Mesenchymal stem cell (in vitro differentiated cells and primary cell): ENCODE measurements at regions not wholly inside any gene's neighbourhood (a gene's known extent, or its start where the extent isn't known, plus 50 kb on each side); places are given as distances from the start of the nearest gene placed in this dataset.

Experiments used
- DNase-seq: peaks from one replicate; pipeline ENCODE4 v3.0.0-alpha.2; 2013
- H2AFZ ChIP-seq: one replicate; pipeline ENCODE4 v1.6.1; 2013; ENCODE audit warnings: low read depth, mild to moderate bottlenecking, control low read depth, inconsistent platforms, low read length, moderate library complexity
- H2AK5ac ChIP-seq: 2 replicates; pipeline ENCODE4 v1.6.1; 2013; ENCODE audit warnings: low read length, moderate library complexity, mild to moderate bottlenecking, inconsistent platforms; ENCODE audit not compliant: severe bottlenecking
- H2BK120ac ChIP-seq: one replicate; pipeline ENCODE4 v1.6.1; 2013; ENCODE audit warnings: low read depth, mild to moderate bottlenecking, inconsistent platforms, low read length, moderate library complexity
- H2BK12ac ChIP-seq, 2 experiments: one replicate each; pipeline ENCODE4 v1.6.1; 2013; ENCODE audit warnings: inconsistent platforms in 2 of 2, low read length in 2 of 2, mild to moderate bottlenecking in 2 of 2, moderate library complexity in 2 of 2, control low read depth in 1 of 2
- H2BK15ac ChIP-seq: one replicate; pipeline ENCODE4 v1.6.1; 2013; ENCODE audit warnings: mild to moderate bottlenecking, low read depth, inconsistent platforms; ENCODE audit not compliant: poor library complexity, severe bottlenecking
- H2BK5ac ChIP-seq: 2 replicates; pipeline ENCODE4 v1.6.1; 2013; ENCODE audit warnings: low read depth, mild to moderate bottlenecking, low read length, control low read depth, inconsistent platforms; ENCODE audit not compliant: poor library complexity, severe bottlenecking
- H3K14ac ChIP-seq, 2 experiments: one replicate each; pipeline ENCODE4 v1.6.1; 2013; ENCODE audit warnings: inconsistent platforms in 2 of 2, low read length in 2 of 2, control low read depth in 1 of 2, mild to moderate bottlenecking in 1 of 2, moderate library complexity in 1 of 2
- H3K18ac ChIP-seq, 2 experiments: one replicate each; pipeline ENCODE4 v1.6.1; 2013; ENCODE audit warnings: inconsistent platforms in 2 of 2, low read length in 2 of 2, control low read depth in 1 of 2, low read depth in 1 of 2, mild to moderate bottlenecking in 1 of 2
- H3K23ac ChIP-seq, 2 experiments: one replicate each; pipeline ENCODE4 v1.6.1; 2013; ENCODE audit warnings: inconsistent platforms in 2 of 2, low read length in 2 of 2, mild to moderate bottlenecking in 2 of 2, moderate library complexity in 2 of 2, control low read depth in 1 of 2
- H3K27ac ChIP-seq: 2 replicates; pipeline ENCODE4 v1.5.1; 2013; ENCODE audit warnings: mild to moderate bottlenecking, moderate library complexity, low read length, control low read depth, inconsistent platforms; ENCODE audit not compliant: poor library complexity, severe bottlenecking
- H3K27me3 ChIP-seq, 2 experiments: 2 replicates each; pipeline versions ENCODE4 v1.6.1 to v1.7.0; 2013; ENCODE audit warnings: low read length in 2 of 2, mild to moderate bottlenecking in 2 of 2, moderate library complexity in 2 of 2, control low read depth in 1 of 2, inconsistent platforms in 1 of 2; ENCODE audit not compliant: control insufficient read depth in 1 of 2, insufficient read depth in 1 of 2
- H3K36me3 ChIP-seq, 2 experiments: 2 replicates each; pipeline versions ENCODE4 v1.6.1 to v1.7.0; 2013; ENCODE audit warnings: low read length in 2 of 2, control low read depth in 1 of 2, inconsistent platforms in 1 of 2, low read depth in 1 of 2, mild to moderate bottlenecking in 1 of 2; ENCODE audit not compliant: insufficient read depth in 2 of 2, control insufficient read depth in 1 of 2
- H3K4ac ChIP-seq, 2 experiments: one replicate each; pipeline ENCODE4 v1.6.1; 2013; ENCODE audit warnings: inconsistent platforms in 2 of 2, low read length in 2 of 2, mild to moderate bottlenecking in 2 of 2, moderate library complexity in 2 of 2, control low read depth in 1 of 2, low read depth in 1 of 2
- H3K4me1 ChIP-seq: 2 replicates; pipeline ENCODE4 v1.6.1; 2013; ENCODE audit warnings: low read depth, low read length, control low read depth; ENCODE audit not compliant: control insufficient read depth, insufficient read depth
- H3K4me2 ChIP-seq: 2 replicates; pipeline ENCODE4 v1.6.1; 2013; ENCODE audit warnings: low read length, mild to moderate bottlenecking, inconsistent platforms; ENCODE audit not compliant: poor library complexity, severe bottlenecking
- H3K4me3 ChIP-seq, 2 experiments: 2 replicates each; pipeline versions ENCODE4 v1.5.1 to v1.7.0; 2013; ENCODE audit warnings: low read length in 2 of 2, mild to moderate bottlenecking in 2 of 2, control low read depth in 1 of 2, low read depth in 1 of 2; ENCODE audit not compliant: insufficient read depth in 1 of 2
- H3K79me1 ChIP-seq: replicated peaks from 2 replicates; pipeline ENCODE4 v1.6.1; 2013; ENCODE audit warnings: mild to moderate bottlenecking, control low read depth, low read length, inconsistent platforms; ENCODE audit not compliant: poor library complexity, severe bottlenecking
- H3K9ac ChIP-seq: 2 replicates; pipeline ENCODE4 v1.7.0; 2013; ENCODE audit warnings: mild to moderate bottlenecking, low read length, moderate library complexity
- H3K9me3 ChIP-seq: 2 replicates; pipeline ENCODE4 v1.7.0; 2013; ENCODE audit warnings: mild to moderate bottlenecking, low read length; ENCODE audit not compliant: control insufficient read depth
- H4K8ac ChIP-seq: one replicate; pipeline ENCODE4 v1.6.1; 2013; ENCODE audit warnings: inconsistent platforms, mild to moderate bottlenecking, low read length, moderate library complexity
- H4K91ac ChIP-seq: one replicate; pipeline ENCODE4 v1.6.1; 2013; ENCODE audit warnings: mild to moderate bottlenecking, low read length, inconsistent platforms
- WGBS: methylation state at CpG from one replicate; pipeline ENCODE4 v1.1.7; 2013; ENCODE audit warnings: mixed read lengths; 5-methylcytosine and 5-hydroxymethylcytosine counted together

GRCh38 chr1:14479865-14480264 lies 118.6 kb upstream of the KAZN start:
- no peak overlapping the region for H3K27ac ChIP-seq
- no peak overlapping the region for H2AFZ ChIP-seq
- H3K14ac ChIP-seq: no peak overlapping the region
- H3K4me1 ChIP-seq: no peaks in the 10 kb centered on the region
- H2BK120ac ChIP-seq: no peak overlapping the region
- DNase-seq: no peak
- no peak overlapping the region for H2BK15ac ChIP-seq
- H3K4me2 ChIP-seq: no peak overlapping the region
- H3K9me3 ChIP-seq: no peaks in the 10 kb centered on the region
- H3K79me1 ChIP-seq: no peaks in the 10 kb centered on the region
- no peak overlapping the region for H4K91ac ChIP-seq
- no peaks in the 10 kb centered on the region for H3K36me3 ChIP-seq
- H2AK5ac ChIP-seq: no peak overlapping the region
- H3K9ac ChIP-seq: no peak overlapping the region
- no peak overlapping the region for H3K4me3 ChIP-seq
- H3K23ac ChIP-seq: no peak overlapping the region
- H4K8ac ChIP-seq: no peak overlapping the region
- H3K27me3 ChIP-seq: peaks cover 0 to 13% of the 10 kb centered on the region in 2 experiments
- no peak overlapping the region for H2BK5ac ChIP-seq
- H2BK12ac ChIP-seq: no peak overlapping the region
- 53% methylated on average over 4 of the region's 4 CpGs for WGBS
- no peak overlapping the region for H3K18ac ChIP-seq
- H3K4ac ChIP-seq: no peak overlapping the region

- no peak overlapping the region for H2BK12ac ChIP-seq
- H3K79me1 ChIP-seq: no peaks in the 10 kb centered on the region
- no peak overlapping the region for H4K8ac ChIP-seq
- H3K27me3 ChIP-seq: peaks cover 0 to 13% of the 10 kb centered on the region in 2 experiments
- no peaks in the 10 kb centered on the region for H3K9me3 ChIP-seq
- H2AK5ac ChIP-seq: no peak overlapping the region
- H3K9ac ChIP-seq: no peak overlapping the region
- H3K23ac ChIP-seq: no peak overlapping the region
- H2BK120ac ChIP-seq: no peak overlapping the region
- H4K91ac ChIP-seq: no peak overlapping the region
- H3K4me3 ChIP-seq: no peak overlapping the region
- 55% methylated on average over 5 of the region's 7 CpGs for WGBS
- no peak overlapping the region for H3K4ac ChIP-seq
- no peak overlapping the region for H2BK5ac ChIP-seq
- no peak overlapping the region for H3K18ac ChIP-seq
- no peak overlapping the region for H3K27ac ChIP-seq
- H3K36me3 ChIP-seq: no peaks in the 10 kb centered on the region
- no peak overlapping the region for H3K14ac ChIP-seq
- no peak overlapping the region for H2BK15ac ChIP-seq
- H3K4me2 ChIP-seq: no peak overlapping the region
- H3K4me1 ChIP-seq: peaks cover 2% of the 10 kb centered on the region
- DNase-seq: no peak
- H2AFZ ChIP-seq: no peak overlapping the region
Measured at GRCh38 chr1:14482784-14483450, 115.6 kb upstream of the KAZN start.

DNA sequence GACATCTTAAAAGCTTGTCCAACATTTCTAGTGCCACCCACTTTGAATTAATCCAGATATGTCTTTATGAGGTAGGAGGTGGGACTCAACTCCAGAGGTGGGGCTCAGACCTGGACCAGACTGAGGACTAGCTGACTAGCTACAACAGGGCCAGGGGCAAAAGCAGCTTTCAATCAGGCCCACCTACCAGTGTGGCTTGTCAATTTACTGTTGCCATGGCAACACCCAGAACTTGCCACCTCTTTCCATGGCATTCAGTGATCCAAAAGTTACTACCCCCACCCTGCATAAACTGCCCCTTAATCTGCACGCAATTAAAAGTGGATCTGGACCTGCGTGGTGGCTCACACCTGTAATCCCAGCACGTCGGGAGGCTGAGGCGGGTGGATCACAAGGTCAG lies 113.2 kb upstream of the KAZN start:
- Histone ChIP-seq H3K4me2 (no peak overlapping the region), H2BK5ac (no peak overlapping the region), H2BK120ac (no peak overlapping the region), H2BK12ac (no peak overlapping the region), H3K4ac (no peak overlapping the region), H3K14ac (no peak overlapping the region), H3K9me3 (no peaks in the 10 kb centered on the region), H3K36me3 (no peaks in the 10 kb centered on the region), H4K91ac (no peak overlapping the region), H4K8ac (no peak overlapping the region), H3K27ac (no peak overlapping the region), H3K23ac (no peak overlapping the region), H3K79me1 (no peaks in the 10 kb centered on the region), H3K27me3 (peaks cover 0 to 6% of the 10 kb centered on the region in 2 experiments), H2AFZ (no peak overlapping the region), H3K9ac (no peak overlapping the region), H2AK5ac (no peak overlapping the region), H2BK15ac (no peak overlapping the region), H3K4me1 (peaks cover 2% of the 10 kb centered on the region), H3K4me3 (no peak overlapping the region), H3K18ac (no peak overlapping the region)
- 83% methylated on average over 5 of the region's 5 CpGs for WGBS
- DNase-seq: no peak

DNA sequence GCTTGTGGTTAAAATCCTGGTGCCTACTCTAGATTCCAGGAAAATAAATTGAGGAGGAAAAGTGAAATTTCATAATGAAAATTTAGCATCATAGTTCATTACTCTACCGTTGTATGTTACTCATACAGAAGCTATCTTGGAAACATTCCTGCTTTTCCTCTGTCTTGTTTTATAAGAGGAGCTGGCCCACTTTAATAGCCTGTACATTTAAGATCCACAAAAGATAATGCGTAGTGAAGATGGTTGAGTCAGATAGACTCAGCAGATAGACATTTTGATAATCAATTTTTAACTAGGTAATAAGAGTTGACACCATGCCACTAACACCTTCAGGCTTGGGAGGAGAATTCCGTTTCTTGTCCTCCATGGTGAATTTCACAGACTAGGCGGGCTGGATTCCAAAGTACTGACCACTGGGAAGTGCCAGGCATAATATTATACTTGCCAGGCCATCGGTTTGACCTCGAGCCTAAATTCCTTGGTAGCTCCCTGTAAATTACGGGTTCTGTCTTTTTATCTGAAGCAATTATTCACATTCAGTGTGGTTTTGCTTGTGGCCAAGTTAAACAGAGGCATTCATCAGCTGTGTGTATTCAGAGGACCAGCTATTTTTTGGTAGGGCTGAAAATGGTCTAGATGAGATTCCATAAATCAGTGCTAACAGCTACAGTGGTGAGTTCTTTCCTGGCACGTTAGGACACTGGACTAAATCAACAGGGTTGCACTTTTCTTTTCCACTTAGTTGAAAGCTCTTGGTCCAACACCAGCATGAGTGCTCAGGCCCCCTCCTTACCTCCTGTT lies 111.9 kb upstream of the KAZN start:
- Histone ChIP-seq H4K91ac (no peak overlapping the region), H3K9me3 (no peaks in the 10 kb centered on the region), H3K18ac (no peak overlapping the region), H4K8ac (no peak overlapping the region), H2AFZ (no peak overlapping the region), H3K9ac (peak overlapping the region; percentile 55), H3K79me1 (no peaks in the 10 kb centered on the region), H3K4me1 (peaks cover 2% of the 10 kb centered on the region), H2BK120ac (no peak overlapping the region), H3K4me3 (no peak overlapping the region), H3K27me3 (peaks cover 0 to 5% of the 10 kb centered on the region in 2 experiments), H3K14ac (no peak overlapping the region), H2BK12ac (no peak overlapping the region), H3K36me3 (no peaks in the 10 kb centered on the region), H2BK5ac (peak overlapping the region; percentile 67), H2BK15ac (no peak overlapping the region), H2AK5ac (no peak overlapping the region), H3K27ac (peak overlapping the region; percentile 82), H3K23ac (no peak overlapping the region), H3K4ac (no peak overlapping the region), H3K4me2 (no peak overlapping the region)
- 62% methylated on average over 6 of the region's 8 CpGs for WGBS
- no peak for DNase-seq
